ENCODE measurements at regions not wholly inside any gene's neighbourhood (a gene's known extent, or its start where the extent isn't known, plus 50 kb on each side); places are given as distances from the start of the nearest gene placed in this dataset.
"Not testable (repeated sequence)": the region's sequence is repeated elsewhere in the genome, so short reads cannot be mapped to it uniquely, and the experiment has no call there.

- DNase-seq, result no peak
Observed at GRCh38 chr19:28196101-28196500, 1016.9 kb downstream of the UQCRFS1 start.

DNA sequence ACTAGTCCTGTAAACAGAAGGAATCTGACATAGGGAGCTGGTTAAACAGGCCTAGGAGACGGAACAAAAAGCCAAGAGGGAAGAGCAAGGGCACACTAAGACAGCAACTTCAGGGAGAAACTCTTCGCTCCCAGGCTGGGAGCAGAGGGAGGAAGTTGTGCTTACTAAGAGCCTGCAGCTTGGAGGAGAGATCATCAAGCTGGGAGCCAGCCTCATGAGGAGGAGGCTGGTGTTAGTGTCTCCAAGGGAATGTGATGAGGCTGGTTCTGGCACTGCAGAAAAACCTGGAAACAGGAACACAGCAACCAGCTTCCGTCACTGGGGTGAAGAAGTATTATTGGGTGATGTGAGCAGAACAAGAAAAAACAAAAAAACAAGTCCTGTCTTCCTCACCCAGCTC lies 1027.3 kb downstream of the UQCRFS1 start:
- no peak for DNase-seq

- DNase-seq, result no peak
Observed at GRCh38 chr19:28184997-28185396, 1028.0 kb downstream of the UQCRFS1 start.

GRCh38 chr19:28176193-28176592 lies 1036.8 kb downstream of the UQCRFS1 start:
- no peak for DNase-seq

- no peak for DNase-seq
Observed at GRCh38 chr19:28171983-28172382, 1041.0 kb downstream of the UQCRFS1 start.

DNA sequence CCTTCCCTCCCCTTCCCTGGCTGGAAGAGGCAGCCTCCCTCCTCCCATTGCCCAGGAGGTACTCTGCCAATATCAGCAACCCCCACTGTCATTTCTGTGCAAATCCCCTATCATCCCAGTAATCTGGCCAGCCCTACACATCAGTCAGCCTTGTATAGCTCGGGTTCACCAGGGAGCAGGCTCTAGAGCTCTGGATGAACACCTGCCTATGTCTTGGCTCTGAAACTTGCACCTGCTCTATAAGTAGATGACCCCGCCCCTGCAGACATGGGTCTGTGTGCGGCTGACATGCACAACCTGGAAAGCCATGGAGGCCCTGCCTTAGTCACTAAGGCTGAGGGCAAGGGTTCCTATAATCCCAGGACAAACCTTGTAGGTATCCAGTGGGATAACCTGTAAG lies 1042.9 kb downstream of the UQCRFS1 start:
- no peak for DNase-seq

DNA sequence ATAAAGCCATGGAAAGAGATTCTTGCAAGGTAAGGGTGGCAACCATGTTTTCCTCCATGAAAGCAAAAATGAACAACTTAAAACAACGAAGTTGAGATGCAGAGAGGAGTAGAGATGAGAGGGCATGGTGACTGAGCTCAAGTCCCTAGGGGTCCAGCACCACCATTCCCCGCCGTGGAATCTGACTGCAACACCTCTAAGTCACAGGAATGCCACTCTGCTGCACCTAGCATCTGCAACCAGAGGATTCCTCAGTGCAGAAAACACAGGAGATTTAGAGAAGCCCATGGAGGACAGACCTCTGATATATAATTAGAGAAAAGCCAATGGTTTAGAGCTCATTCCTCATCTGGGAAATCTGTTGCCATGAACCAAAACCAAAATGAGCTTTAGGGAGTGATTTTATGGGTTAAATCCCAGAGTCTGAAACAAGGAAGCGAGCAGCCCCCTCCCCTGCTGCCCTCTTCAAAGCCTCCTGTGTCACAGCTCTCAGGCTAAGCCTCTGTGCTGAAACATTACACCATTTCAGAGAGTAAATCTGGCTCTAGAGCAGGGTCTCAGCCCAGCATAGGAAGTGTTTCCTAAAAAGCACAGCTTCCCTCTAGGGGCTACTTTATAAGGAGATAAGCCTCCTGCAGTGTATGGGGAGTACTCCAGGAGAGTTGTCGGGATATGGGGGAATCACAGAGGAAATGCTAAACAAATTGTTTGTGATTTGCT lies 1043.6 kb downstream of the UQCRFS1 start:
- no peak for DNase-seq

DNA sequence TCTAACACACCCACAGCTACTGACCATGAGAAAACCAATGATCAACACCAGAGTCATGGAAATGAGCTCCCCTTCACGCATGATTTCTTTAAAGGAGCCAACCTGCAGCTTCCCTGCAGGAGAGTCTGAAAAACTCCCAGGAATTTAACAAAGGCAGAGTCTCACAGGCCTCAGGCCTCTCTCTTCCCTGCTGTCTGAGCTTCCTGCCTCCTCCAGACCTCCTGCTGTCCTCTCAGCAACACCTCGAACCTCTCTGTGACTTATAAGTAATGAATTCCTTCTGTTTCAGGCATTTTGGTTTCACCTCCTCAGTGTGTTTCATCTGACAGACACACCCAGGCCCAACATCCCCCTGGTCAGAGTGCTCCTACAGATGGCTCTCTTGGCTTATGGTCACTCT lies 1044.4 kb downstream of the UQCRFS1 start:
- no peak for DNase-seq

GRCh38 chr19:28166025-28166424 lies 1046.9 kb downstream of the UQCRFS1 start:
- no peak for DNase-seq

GRCh38 chr19:28164214-28164613 lies 1048.7 kb downstream of the UQCRFS1 start:
- no peak for DNase-seq

DNA sequence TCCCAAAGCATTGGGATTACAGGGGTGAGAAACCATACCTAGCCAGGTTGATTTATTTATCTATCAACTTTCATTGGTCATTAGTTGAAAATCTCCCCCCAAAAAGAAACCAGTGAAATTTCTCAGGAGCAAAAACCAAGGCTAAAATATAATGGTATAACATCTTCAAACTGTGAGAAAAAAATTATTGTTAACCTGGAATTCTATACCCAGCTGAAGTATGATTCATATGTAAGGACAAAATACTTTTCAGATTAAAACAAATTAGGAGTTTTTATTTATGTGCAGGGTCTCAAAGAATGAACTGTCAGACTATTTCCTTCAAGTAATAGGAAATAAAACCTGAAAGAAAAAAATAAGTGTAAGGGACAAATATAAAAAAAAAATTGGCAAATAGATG lies 1053.9 kb downstream of the UQCRFS1 start:
- no peak for DNase-seq

DNA sequence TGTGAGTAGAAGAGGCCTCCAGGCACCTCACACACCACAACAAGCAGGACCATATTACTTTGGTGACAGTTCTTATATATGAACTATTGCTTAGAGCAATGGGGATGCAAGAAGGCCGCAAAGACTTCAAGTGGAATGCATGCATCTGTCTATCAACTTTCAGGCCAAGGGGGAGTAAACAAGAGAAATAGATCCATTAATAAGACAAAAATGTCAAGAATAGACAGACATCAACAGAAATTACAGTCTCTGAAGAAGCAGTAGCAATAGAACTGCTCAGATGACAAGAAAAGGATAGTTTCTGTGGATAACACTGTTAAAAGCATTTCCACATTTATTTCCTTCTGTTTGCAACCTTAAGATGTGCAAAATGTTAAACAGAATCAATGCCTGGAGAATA lies 1057.7 kb downstream of the UQCRFS1 start:
- no peak for DNase-seq

GRCh38 chr19:28154077-28154476 lies 1058.9 kb downstream of the UQCRFS1 start:
- no peak for DNase-seq

DNA sequence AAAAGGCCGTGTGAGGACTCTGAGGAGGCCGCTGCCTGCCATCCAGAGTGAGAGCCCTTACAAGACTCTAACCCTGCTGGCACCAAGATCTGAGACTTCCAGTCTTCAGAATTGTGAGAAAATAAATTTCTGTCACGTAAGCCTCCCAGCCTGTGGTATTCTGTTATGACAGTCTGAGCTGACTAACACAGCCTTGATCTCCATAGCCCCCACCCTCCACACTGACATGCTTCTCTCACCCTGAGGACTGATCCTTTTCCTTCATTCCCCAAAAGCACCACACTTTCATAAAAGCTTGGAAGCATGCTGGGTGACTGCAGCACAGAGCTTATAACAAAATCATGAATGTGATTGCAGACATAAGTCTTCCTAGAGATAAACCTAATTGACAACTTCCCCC lies 1059.8 kb downstream of the UQCRFS1 start:
- no peak for DNase-seq

- DNase-seq, result no peak
Observed at GRCh38 chr19:28152195-28152594, 1060.8 kb downstream of the UQCRFS1 start.

- no peak for DNase-seq
Observed at GRCh38 chr19:28150129-28150528, 1062.8 kb downstream of the UQCRFS1 start.

DNA sequence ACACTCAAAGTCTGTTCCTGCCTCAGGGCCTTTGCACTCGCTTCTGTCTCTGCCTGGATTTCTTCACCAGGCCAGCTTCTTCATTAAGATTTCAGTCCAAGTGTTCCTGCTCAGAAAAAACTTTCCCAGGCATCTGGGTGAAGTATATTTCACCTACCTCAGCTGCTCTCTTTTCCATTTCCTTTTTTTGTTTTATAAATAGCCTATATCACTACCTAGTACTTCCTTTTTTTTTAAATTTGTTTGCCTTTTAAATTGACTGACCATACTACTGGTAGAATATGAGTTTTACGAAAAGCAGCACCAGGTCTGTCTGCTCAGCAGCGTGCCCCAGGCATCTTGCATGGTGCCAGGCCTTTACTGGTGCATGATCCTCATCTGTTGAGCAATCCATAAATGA lies 1064.4 kb downstream of the UQCRFS1 start:
- DNase-seq, result no peak

DNA sequence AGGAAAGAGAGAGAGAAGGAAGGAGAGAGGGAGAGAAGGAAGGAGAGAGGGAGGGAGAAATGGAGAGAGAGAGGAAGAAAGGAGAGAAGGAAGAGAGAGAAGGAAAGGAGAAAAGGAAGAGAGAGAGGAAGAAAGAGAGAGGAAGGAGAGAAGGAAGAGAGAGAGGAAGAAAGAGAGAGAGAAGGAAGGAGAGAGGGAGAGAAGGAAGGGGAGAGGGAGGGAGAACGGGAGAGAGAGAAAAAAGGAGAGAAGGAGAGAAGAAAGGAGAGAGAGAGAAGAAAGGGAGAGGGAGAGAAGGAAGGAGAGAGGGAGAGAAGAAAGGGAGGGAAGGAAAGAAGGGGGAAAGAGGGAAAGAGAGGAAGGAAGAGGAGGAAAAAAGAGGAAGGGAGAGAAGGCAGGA lies 1070.7 kb downstream of the UQCRFS1 start:
- DNase-seq, result no peak

DNA sequence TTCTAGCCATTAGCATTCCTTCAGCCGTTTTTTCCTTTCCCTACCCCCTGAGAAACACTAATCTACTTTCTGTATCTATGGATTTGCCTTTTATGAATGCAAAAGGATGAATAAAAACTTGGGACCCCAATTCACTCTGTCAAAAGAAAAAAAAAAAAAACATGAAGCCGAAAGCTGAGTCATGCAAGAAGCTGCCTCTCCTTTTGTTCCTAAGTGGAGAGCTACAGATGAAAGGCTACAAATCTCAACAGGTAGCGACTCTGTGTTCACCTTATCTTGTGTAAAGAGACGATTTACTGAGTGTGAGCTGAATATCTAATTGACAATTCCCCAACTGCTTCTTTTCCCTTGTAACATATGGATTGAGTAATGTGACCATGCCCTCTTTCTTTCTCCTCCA lies 1072.8 kb downstream of the UQCRFS1 start:
- no peak for DNase-seq

- DNase-seq, result no peak
Observed at GRCh38 chr19:28137772-28138171, 1075.2 kb downstream of the UQCRFS1 start.

DNA sequence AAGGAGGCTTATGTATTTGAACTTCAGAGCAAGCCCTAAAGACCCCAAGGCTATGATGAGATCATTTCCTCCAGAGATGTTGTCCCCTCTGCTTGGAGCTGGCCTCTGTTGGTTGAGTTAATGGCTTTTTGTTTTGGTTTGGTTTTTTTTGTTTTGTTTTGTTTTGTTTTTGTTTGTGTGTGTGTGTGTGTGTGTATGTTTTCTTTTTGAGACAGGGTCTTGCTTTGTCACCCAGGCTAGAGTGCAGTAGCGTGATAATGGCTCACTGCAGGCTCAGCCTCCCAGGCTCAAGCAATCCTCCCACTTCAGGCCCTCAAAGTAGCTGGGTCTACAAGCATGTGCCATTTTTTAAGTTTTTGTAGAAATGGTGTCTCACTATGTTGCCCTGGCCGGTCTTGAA lies 1076.2 kb downstream of the UQCRFS1 start:
- DNase-seq, result no peak

- no peak for DNase-seq
Observed at GRCh38 chr19:28135825-28136224, 1077.1 kb downstream of the UQCRFS1 start.

GRCh38 chr19:28134311-28134710 lies 1078.6 kb downstream of the UQCRFS1 start:
- no peak for DNase-seq

GRCh38 chr19:28130881-28131280 lies 1082.1 kb downstream of the UQCRFS1 start:
- not testable (repeated sequence) for DNase-seq

DNA sequence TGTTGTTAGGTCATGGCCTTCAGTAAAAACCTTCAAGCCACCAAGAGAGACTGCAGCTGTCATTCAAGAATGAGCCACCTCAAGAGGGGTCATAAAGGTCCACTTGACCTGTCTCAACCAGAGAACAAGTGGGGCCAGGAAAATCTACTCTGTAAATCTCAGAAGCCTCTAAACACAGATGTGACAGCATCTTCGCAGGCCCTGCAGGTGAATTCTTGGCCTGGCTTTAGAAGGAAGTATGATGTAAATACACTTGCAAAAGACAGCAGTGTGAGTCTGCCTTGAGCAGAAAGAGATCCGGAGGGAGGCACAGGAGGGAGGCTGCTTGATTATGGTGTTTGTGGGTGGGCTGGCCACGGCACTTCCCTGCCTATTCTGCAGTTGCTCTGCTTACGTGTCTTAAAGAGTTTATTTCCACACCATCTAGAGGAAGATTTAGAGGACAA lies 1082.9 kb downstream of the UQCRFS1 start:
- no peak for DNase-seq
